Osteoblast (primary cell): ENCODE measurements at regions not wholly inside any gene's neighbourhood (a gene's known extent, or its start where the extent isn't known, plus 50 kb on each side); places are given as distances from the start of the nearest gene placed in this dataset.

Experiments used
- DNase-seq: peaks from one replicate; pipeline ENCODE4 v3.0.0; 2011; ENCODE audit warnings: low spot score, mixed read lengths; ENCODE audit not compliant: insufficient read length; ENCODE audit errors: missing footprints
- H2AFZ ChIP-seq: 2 replicates; pipeline ENCODE4 v1.6.0; 2011; ENCODE audit warnings: mild to moderate bottlenecking, low read length
- H3K27ac ChIP-seq: 2 replicates; pipeline ENCODE4 v1.5.1; 2011; ENCODE audit warnings: mild to moderate bottlenecking, low read depth, low read length, moderate library complexity
- H3K27me3 ChIP-seq: 2 replicates; pipeline ENCODE4 v1.6.0; 2012; ENCODE audit warnings: mild to moderate bottlenecking, control low read depth, inconsistent platforms, low read length, moderate library complexity; ENCODE audit not compliant: insufficient read depth
- H3K36me3 ChIP-seq: 2 replicates; pipeline ENCODE4 v1.5.1; 2011; ENCODE audit warnings: mild to moderate bottlenecking, low read length, control low read depth, moderate library complexity; ENCODE audit not compliant: insufficient read depth
- H3K4me1 ChIP-seq: 2 replicates; pipeline ENCODE4 v1.5.1; 2011; ENCODE audit warnings: mild to moderate bottlenecking, low read length, control low read depth, moderate library complexity; ENCODE audit not compliant: insufficient read depth
- H3K4me2 ChIP-seq: 2 replicates; pipeline ENCODE4 v1.6.0; 2011; ENCODE audit warnings: mild to moderate bottlenecking, low read length; ENCODE audit not compliant: insufficient read depth
- H3K4me3 ChIP-seq: fragments of 200-600 bp; sonication (generic); 3 replicates; pipeline ENCODE4 v1.5.1; 2012; ENCODE audit warnings: mild to moderate bottlenecking, low read length, inconsistent platforms; ENCODE audit not compliant: insufficient read depth
- H3K79me2 ChIP-seq: 2 replicates; pipeline ENCODE4 v1.6.0; 2012; ENCODE audit warnings: mild to moderate bottlenecking, low read length, control low read depth, inconsistent platforms; ENCODE audit not compliant: insufficient read depth
- H3K9me3 ChIP-seq: 2 replicates; pipeline ENCODE4 v1.5.1; 2011; ENCODE audit warnings: low read depth, low read length, control low read depth
- H4K20me1 ChIP-seq: 2 replicates; pipeline ENCODE4 v1.6.0; 2012; ENCODE audit warnings: mild to moderate bottlenecking, low read length, control low read depth; ENCODE audit not compliant: insufficient read depth
- TF ChIP-seq, protein P1 (sequence below): IDR thresholded peaks from 2 replicates; pipeline ENCODE4 v1.5.1; 2011; ENCODE audit warnings: mild to moderate bottlenecking, low read depth, low read length, moderate library complexity; ENCODE audit errors: extremely low read depth

- Histone ChIP-seq H3K36me3 (no peaks in the 10 kb centered on the region), H3K79me2 (no peaks in the 10 kb centered on the region), H3K4me3 (no peak overlapping the region), H3K4me2 (no peak overlapping the region), H2AFZ (no peak overlapping the region), H3K27ac (no peak overlapping the region), H3K27me3 (no peaks in the 10 kb centered on the region), H3K4me1 (peaks cover 4% of the 10 kb centered on the region), H3K9me3 (no peaks in the 10 kb centered on the region), H4K20me1 (no peaks in the 10 kb centered on the region)
- TF ChIP-seq, protein P1, sequence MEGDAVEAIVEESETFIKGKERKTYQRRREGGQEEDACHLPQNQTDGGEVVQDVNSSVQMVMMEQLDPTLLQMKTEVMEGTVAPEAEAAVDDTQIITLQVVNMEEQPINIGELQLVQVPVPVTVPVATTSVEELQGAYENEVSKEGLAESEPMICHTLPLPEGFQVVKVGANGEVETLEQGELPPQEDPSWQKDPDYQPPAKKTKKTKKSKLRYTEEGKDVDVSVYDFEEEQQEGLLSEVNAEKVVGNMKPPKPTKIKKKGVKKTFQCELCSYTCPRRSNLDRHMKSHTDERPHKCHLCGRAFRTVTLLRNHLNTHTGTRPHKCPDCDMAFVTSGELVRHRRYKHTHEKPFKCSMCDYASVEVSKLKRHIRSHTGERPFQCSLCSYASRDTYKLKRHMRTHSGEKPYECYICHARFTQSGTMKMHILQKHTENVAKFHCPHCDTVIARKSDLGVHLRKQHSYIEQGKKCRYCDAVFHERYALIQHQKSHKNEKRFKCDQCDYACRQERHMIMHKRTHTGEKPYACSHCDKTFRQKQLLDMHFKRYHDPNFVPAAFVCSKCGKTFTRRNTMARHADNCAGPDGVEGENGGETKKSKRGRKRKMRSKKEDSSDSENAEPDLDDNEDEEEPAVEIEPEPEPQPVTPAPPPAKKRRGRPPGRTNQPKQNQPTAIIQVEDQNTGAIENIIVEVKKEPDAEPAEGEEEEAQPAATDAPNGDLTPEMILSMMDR: no peak
- no peak for DNase-seq
These were observed 81.2 kb upstream of the ABCC4 start for GRCh38 chr13:95382411-95382810.

DNA sequence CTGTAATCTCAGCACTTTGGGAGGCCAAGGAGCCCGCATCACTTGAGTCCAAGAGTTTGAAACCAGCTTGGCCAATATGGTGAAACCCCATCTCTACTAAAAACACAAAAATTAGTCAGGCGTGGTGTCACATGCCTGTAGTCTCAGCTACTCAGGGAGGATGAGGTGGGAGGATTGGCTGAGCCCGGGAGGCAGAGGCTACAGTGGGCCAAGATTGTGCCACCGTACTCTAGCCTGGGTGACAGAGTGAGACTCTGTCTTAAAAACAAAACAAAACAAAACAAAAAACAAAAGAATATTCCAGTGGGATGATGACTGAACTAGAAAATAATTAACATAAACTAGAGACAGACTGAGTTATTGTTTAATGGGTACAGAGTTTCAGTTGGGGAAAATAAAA is 81.7 kb upstream of the ABCC4 start:
- no peaks in the 10 kb centered on the region for H3K79me2 ChIP-seq
- H3K27ac ChIP-seq: no peak overlapping the region
- H3K9me3 ChIP-seq: no peaks in the 10 kb centered on the region
- no peak overlapping the region for H3K4me2 ChIP-seq
- H3K4me1 ChIP-seq: peaks cover 4% of the 10 kb centered on the region
- no peaks in the 10 kb centered on the region for H3K36me3 ChIP-seq
- no peak overlapping the region for H2AFZ ChIP-seq
- no peaks in the 10 kb centered on the region for H3K27me3 ChIP-seq
- H3K4me3 ChIP-seq: no peak overlapping the region
- TF ChIP-seq, protein P1: no peak
- no peak for DNase-seq
- no peaks in the 10 kb centered on the region for H4K20me1 ChIP-seq

- Histone ChIP-seq H3K79me2 (no peaks in the 10 kb centered on the region), H3K4me2 (no peak overlapping the region), H3K9me3 (no peaks in the 10 kb centered on the region), H3K27me3 (peaks cover 4% of the 10 kb centered on the region), H3K4me3 (no peak overlapping the region), H3K36me3 (no peaks in the 10 kb centered on the region), H3K27ac (no peak overlapping the region), H3K4me1 (peaks cover 3% of the 10 kb centered on the region), H2AFZ (no peak overlapping the region), H4K20me1 (no peaks in the 10 kb centered on the region)
- TF ChIP-seq, protein P1: no peak
- DNase-seq: no peak
These were observed 84.1 kb upstream of the ABCC4 start for GRCh38 chr13:95385373-95385772.

DNA sequence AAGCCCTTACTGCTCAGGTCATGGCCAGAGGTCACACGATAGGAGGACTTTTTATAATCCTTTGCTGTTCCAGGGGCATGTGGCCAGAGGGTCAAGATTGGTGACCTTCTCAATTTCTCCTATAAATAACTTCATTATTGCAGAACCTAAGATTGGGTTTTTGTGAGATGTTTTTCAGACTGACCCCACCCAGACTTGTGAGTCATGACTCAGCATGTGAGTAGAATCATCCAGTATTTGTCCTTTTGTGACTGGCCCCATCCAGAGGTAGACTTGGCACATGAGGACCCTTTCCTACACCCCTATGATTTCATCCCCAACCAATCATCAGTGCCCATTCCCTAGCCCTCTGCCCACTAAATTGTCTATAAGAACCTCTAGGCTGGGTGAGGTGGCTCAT is 84.5 kb upstream of the ABCC4 start:
- H3K79me2 ChIP-seq: no peaks in the 10 kb centered on the region
- H4K20me1 ChIP-seq: no peaks in the 10 kb centered on the region
- no peak overlapping the region for H3K4me3 ChIP-seq
- TF ChIP-seq, protein P1: no peak
- H3K4me2 ChIP-seq: no peak overlapping the region
- no peaks in the 10 kb centered on the region for H3K36me3 ChIP-seq
- no peak overlapping the region for H3K27ac ChIP-seq
- no peak overlapping the region for H2AFZ ChIP-seq
- H3K27me3 ChIP-seq: peaks cover 4% of the 10 kb centered on the region
- no peaks in the 10 kb centered on the region for H3K4me1 ChIP-seq
- no peaks in the 10 kb centered on the region for H3K9me3 ChIP-seq
- DNase-seq: no peak
